ENCODE measurements at regions not wholly inside any gene's neighbourhood (a gene's known extent, or its start where the extent isn't known, plus 50 kb on each side); places are given as distances from the start of the nearest gene placed in this dataset.

GRCh38 chr3:69446402-69447072, 60.6 kb upstream of the FRMD4B start:
- Histone ChIP-seq H3K4me2 (ENCODE audit: insufficient read depth, low read length, poor library complexity, severe bottlenecking) (no peak overlapping the region), H2AK5ac (ENCODE audit: low read depth, low read length) (no peak overlapping the region), H3K9ac (ENCODE audit: low read depth, low read length, poor library complexity) (no peak overlapping the region), H3K36me3 (replicated peaks in 1 of 2; ENCODE audit: control insufficient read depth in 2 of 2, insufficient read depth in 2 of 2, low read length in 2 of 2) (no peaks in the 10 kb centered on the region), H2AFZ (ENCODE audit: low read length) (no peak overlapping the region), H2BK5ac (ENCODE audit: low read length) (no peak overlapping the region), H3K27me3 (ENCODE audit: control insufficient read depth in 3 of 3, insufficient read depth in 3 of 3, low read depth in 1 of 3, low read length in 3 of 3) (no peaks in the 10 kb centered on the region), H3K4me3 (ENCODE audit: low read length in 2 of 2) (no peak overlapping the region), H3K27ac (replicated peaks; ENCODE audit: low read length) (no peak overlapping the region), H4K8ac (ENCODE audit: low read depth, low read length) (no peak overlapping the region), H3K23ac (ENCODE audit: low read depth, low read length, poor library complexity) (no peak overlapping the region), H3K79me1 (ENCODE audit: low read depth, low read length) (no peaks in the 10 kb centered on the region), H2BK120ac (ENCODE audit: low read depth, low read length) (no peak overlapping the region), H3K4me1 (ENCODE audit: control insufficient read depth in 2 of 2, insufficient read depth in 1 of 2, low read depth in 1 of 2, low read length in 2 of 2) (peaks cover 2 to 5% of the 10 kb centered on the region in 2 donors), H2BK12ac (ENCODE audit: low read length) (no peak overlapping the region), H3K14ac (ENCODE audit: low read length) (no peak overlapping the region), H2BK15ac (ENCODE audit: low read length) (no peak overlapping the region), H3K9me3 (replicated peaks in 1 of 2; ENCODE audit: control insufficient read depth in 2 of 2, insufficient read depth in 1 of 2, low read depth in 1 of 2, low read length in 2 of 2) (peaks cover 0 to 10% of the 10 kb centered on the region in 2 donors), H3K4ac (ENCODE audit: low read length) (no peak overlapping the region), H4K91ac (ENCODE audit: low read depth, low read length, poor library complexity) (no peak overlapping the region), H3K18ac (ENCODE audit: low read length) (no peak overlapping the region)
- no peak for DNase-seq (ENCODE audit: low spot score)
- WGBS, 2 donors (ENCODE audit: extremely low coverage in 2 of 2, insufficient read length in 2 of 2, insufficient replicate concordance in 1 of 2) = no CpG with 5 or more reads among the region's 6 CpGs

GRCh38 chr3:69445498-69445897, 59.6 kb upstream of the FRMD4B start:
- H2AK5ac ChIP-seq (ENCODE audit: low read depth, low read length) = no peak overlapping the region
- WGBS, 2 donors (ENCODE audit: extremely low coverage in 2 of 2, insufficient read length in 2 of 2, insufficient replicate concordance in 1 of 2) = no CpG with 5 or more reads among the region's 3 CpGs
- no peak overlapping the region for H2BK5ac ChIP-seq (ENCODE audit: low read length)
- no peak overlapping the region for H3K27ac ChIP-seq (replicated peaks; ENCODE audit: low read length)
- H3K4me3 ChIP-seq (ENCODE audit: low read length in 2 of 2) = no peak overlapping the region
- no peaks in the 10 kb centered on the region for H3K36me3 ChIP-seq (replicated peaks in 1 of 2; ENCODE audit: control insufficient read depth in 2 of 2, insufficient read depth in 2 of 2, low read length in 2 of 2)
- H3K4me1 ChIP-seq (ENCODE audit: control insufficient read depth in 2 of 2, insufficient read depth in 1 of 2, low read depth in 1 of 2, low read length in 2 of 2) = peaks cover 2 to 5% of the 10 kb centered on the region in 2 donors
- no peak overlapping the region for H4K8ac ChIP-seq (ENCODE audit: low read depth, low read length)
- no peak overlapping the region for H4K91ac ChIP-seq (ENCODE audit: low read depth, low read length, poor library complexity)
- no peak overlapping the region for H2BK120ac ChIP-seq (ENCODE audit: low read depth, low read length)
- H3K27me3 ChIP-seq (ENCODE audit: control insufficient read depth in 3 of 3, insufficient read depth in 3 of 3, low read depth in 1 of 3, low read length in 3 of 3) = no peaks in the 10 kb centered on the region
- no peak overlapping the region for H2AFZ ChIP-seq (ENCODE audit: low read length)
- DNase-seq (ENCODE audit: low spot score) = no peak
- no peak overlapping the region for H3K23ac ChIP-seq (ENCODE audit: low read depth, low read length, poor library complexity)
- peaks cover 0 to 10% of the 10 kb centered on the region in 2 donors for H3K9me3 ChIP-seq (replicated peaks in 1 of 2; ENCODE audit: control insufficient read depth in 2 of 2, insufficient read depth in 1 of 2, low read depth in 1 of 2, low read length in 2 of 2)
- H3K14ac ChIP-seq (ENCODE audit: low read length) = no peak overlapping the region
- H3K18ac ChIP-seq (ENCODE audit: low read length) = no peak overlapping the region
- H3K9ac ChIP-seq (ENCODE audit: low read depth, low read length, poor library complexity) = no peak overlapping the region
- no peak overlapping the region for H2BK15ac ChIP-seq (ENCODE audit: low read length)
- no peak overlapping the region for H3K4me2 ChIP-seq (ENCODE audit: insufficient read depth, low read length, poor library complexity, severe bottlenecking)
- H2BK12ac ChIP-seq (ENCODE audit: low read length) = no peak overlapping the region
- H3K79me1 ChIP-seq (ENCODE audit: low read depth, low read length) = no peaks in the 10 kb centered on the region
- H3K4ac ChIP-seq (ENCODE audit: low read length) = no peak overlapping the region

- DNase-seq (ENCODE audit: low spot score) = no peak
- Histone ChIP-seq H3K79me1 (ENCODE audit: low read depth, low read length) (no peaks in the 10 kb centered on the region), H3K9me3 (replicated peaks in 1 of 2; ENCODE audit: control insufficient read depth in 2 of 2, insufficient read depth in 1 of 2, low read depth in 1 of 2, low read length in 2 of 2) (peaks cover 0 to 10% of the 10 kb centered on the region in 2 donors), H2BK12ac (ENCODE audit: low read length) (no peak overlapping the region), H2BK120ac (ENCODE audit: low read depth, low read length) (no peak overlapping the region), H2BK15ac (ENCODE audit: low read length) (no peak overlapping the region), H3K23ac (ENCODE audit: low read depth, low read length, poor library complexity) (no peak overlapping the region), H3K14ac (ENCODE audit: low read length) (no peak overlapping the region), H3K27me3 (ENCODE audit: control insufficient read depth in 3 of 3, insufficient read depth in 3 of 3, low read depth in 1 of 3, low read length in 3 of 3) (no peaks in the 10 kb centered on the region), H3K9ac (ENCODE audit: low read depth, low read length, poor library complexity) (no peak overlapping the region), H2BK5ac (ENCODE audit: low read length) (no peak overlapping the region), H3K4me2 (ENCODE audit: insufficient read depth, low read length, poor library complexity, severe bottlenecking) (no peak overlapping the region), H4K8ac (ENCODE audit: low read depth, low read length) (no peak overlapping the region), H3K4me3 (ENCODE audit: low read length in 2 of 2) (no peak overlapping the region), H3K18ac (ENCODE audit: low read length) (no peak overlapping the region), H3K4ac (ENCODE audit: low read length) (no peak overlapping the region), H2AK5ac (ENCODE audit: low read depth, low read length) (no peak overlapping the region), H3K27ac (replicated peaks; ENCODE audit: low read length) (no peak overlapping the region), H4K91ac (ENCODE audit: low read depth, low read length, poor library complexity) (no peak overlapping the region), H3K36me3 (replicated peaks in 1 of 2; ENCODE audit: control insufficient read depth in 2 of 2, insufficient read depth in 2 of 2, low read length in 2 of 2) (no peaks in the 10 kb centered on the region), H3K4me1 (ENCODE audit: control insufficient read depth in 2 of 2, insufficient read depth in 1 of 2, low read depth in 1 of 2, low read length in 2 of 2) (peaks cover 2 to 5% of the 10 kb centered on the region in 2 donors), H2AFZ (ENCODE audit: low read length) (no peak overlapping the region)
- WGBS, 2 donors (ENCODE audit: extremely low coverage in 2 of 2, insufficient read length in 2 of 2, insufficient replicate concordance in 1 of 2) = no CpG with 5 or more reads among the region's 11 CpGs
Observed at GRCh38 chr3:69445024-69445423, 59.1 kb upstream of the FRMD4B start.

- Histone ChIP-seq H2AFZ (ENCODE audit: low read length) (no peak overlapping the region), H3K9ac (ENCODE audit: low read depth, low read length, poor library complexity) (no peak overlapping the region), H4K8ac (ENCODE audit: low read depth, low read length) (no peak overlapping the region), H2BK15ac (ENCODE audit: low read length) (no peak overlapping the region), H3K9me3 (replicated peaks in 1 of 2; ENCODE audit: control insufficient read depth in 2 of 2, insufficient read depth in 1 of 2, low read depth in 1 of 2, low read length in 2 of 2) (peaks cover 0 to 10% of the 10 kb centered on the region in 2 donors), H3K4me3 (ENCODE audit: low read length in 2 of 2) (no peak overlapping the region), H3K36me3 (replicated peaks in 1 of 2; ENCODE audit: control insufficient read depth in 2 of 2, insufficient read depth in 2 of 2, low read length in 2 of 2) (no peaks in the 10 kb centered on the region), H3K4me1 (ENCODE audit: control insufficient read depth in 2 of 2, insufficient read depth in 1 of 2, low read depth in 1 of 2, low read length in 2 of 2) (peaks cover 2 to 5% of the 10 kb centered on the region in 2 donors), H3K23ac (ENCODE audit: low read depth, low read length, poor library complexity) (no peak overlapping the region), H3K18ac (ENCODE audit: low read length) (no peak overlapping the region), H2AK5ac (ENCODE audit: low read depth, low read length) (no peak overlapping the region), H4K91ac (ENCODE audit: low read depth, low read length, poor library complexity) (no peak overlapping the region), H3K79me1 (ENCODE audit: low read depth, low read length) (no peaks in the 10 kb centered on the region), H3K14ac (ENCODE audit: low read length) (no peak overlapping the region), H2BK5ac (ENCODE audit: low read length) (no peak overlapping the region), H2BK12ac (ENCODE audit: low read length) (no peak overlapping the region), H3K4me2 (ENCODE audit: insufficient read depth, low read length, poor library complexity, severe bottlenecking) (no peak overlapping the region), H3K27me3 (ENCODE audit: control insufficient read depth in 3 of 3, insufficient read depth in 3 of 3, low read depth in 1 of 3, low read length in 3 of 3) (no peaks in the 10 kb centered on the region), H2BK120ac (ENCODE audit: low read depth, low read length) (no peak overlapping the region), H3K27ac (replicated peaks; ENCODE audit: low read length) (no peak overlapping the region), H3K4ac (ENCODE audit: low read length) (no peak overlapping the region)
- no peak for DNase-seq (ENCODE audit: low spot score)
Observed at GRCh38 chr3:69443457-69443920, 57.6 kb upstream of the FRMD4B start.
